ENCODE measurements at regions not wholly inside any gene's neighbourhood (a gene's known extent, or its start where the extent isn't known, plus 50 kb on each side); places are given as distances from the start of the nearest gene placed in this dataset.

DNA sequence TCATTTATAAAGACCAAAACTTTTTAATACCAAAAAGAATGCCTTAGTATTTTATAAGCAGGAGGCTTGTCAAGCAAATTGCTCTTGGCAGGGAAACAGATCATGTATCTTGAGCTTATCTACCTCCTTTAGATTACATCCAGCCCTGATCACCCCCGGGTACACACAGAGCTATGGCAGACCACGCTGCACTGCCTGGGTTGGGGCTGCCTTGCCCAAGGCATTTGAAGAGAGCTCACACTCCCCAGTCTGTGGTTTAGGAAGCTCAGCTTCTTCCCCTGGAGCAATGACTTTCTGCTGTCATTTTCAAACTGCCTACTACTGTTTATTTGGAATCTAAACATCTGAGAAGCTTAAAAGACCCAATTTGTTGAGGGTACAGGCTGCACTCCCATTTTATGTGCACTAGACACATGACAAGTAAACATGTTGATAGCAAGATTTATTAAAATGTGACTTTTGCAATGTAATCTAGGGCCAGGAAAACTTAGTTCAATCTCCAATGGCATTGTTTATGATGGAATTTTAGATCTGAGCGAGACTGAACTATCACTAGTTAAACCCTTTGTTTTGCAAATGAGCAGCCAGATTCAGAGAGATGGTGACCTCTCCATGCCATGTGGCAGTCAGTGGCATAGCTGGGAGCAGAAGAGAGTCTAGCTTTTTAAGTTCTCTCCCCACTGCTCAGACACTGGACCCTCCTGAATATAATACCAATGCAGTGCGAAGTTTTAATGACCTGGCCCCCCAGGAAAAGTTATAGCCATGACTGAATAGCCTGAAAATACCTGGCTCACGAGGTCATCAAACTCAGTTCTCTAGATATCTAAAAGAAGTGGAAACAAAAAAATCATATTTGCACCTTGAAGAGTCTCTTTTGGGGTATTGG, 214.9 kb downstream of the HLX start:
- Histone ChIP-seq H3K9ac (ENCODE audit: insufficient read depth, low read depth, low read length) (no peak overlapping the region), H3K4me2 (ENCODE audit: low read depth, low read length) (no peak overlapping the region), H3K27ac (ENCODE audit: extremely low read length, insufficient read depth, low read length) (no peak overlapping the region), H3K27me3 (ENCODE audit: control insufficient read depth in 1 of 2, insufficient read depth in 2 of 2, low read length in 2 of 2) (no peaks in the 10 kb centered on the region), H3K36me3 (replicated peaks in 1 of 2; ENCODE audit: control insufficient read depth in 1 of 2, insufficient read depth in 2 of 2, low read length in 2 of 2) (no peaks in the 10 kb centered on the region), H3K79me2 (ENCODE audit: insufficient read depth, low read length) (no peaks in the 10 kb centered on the region), H3K4me3 (replicated peaks in 1 of 3; ENCODE audit: insufficient read depth in 1 of 3, low read depth in 2 of 3, low read length in 3 of 3) (no peak overlapping the region), H3K4me1 (ENCODE audit: insufficient read depth, low read length) (no peaks in the 10 kb centered on the region), H4K20me1 (ENCODE audit: insufficient read depth, low read length) (no peaks in the 10 kb centered on the region), H3K9me3 (ENCODE audit: low read length) (no peaks in the 10 kb centered on the region), H2AFZ (ENCODE audit: low read length) (no peak overlapping the region)
- intact Hi-C loops (cut with micrococcal nuclease; ENCODE audit: unreplicated experiment) = no loop called here
- under 1% methylated on average over 5 of the region's 5 CpGs for WGBS (ENCODE audit: low lambda C conversion rate)
- TF ChIP-seq ZSCAN22 (CRISPR knock-in tag; IDR thresholded peaks at IDR 0.05) (no peak), ZNF879 (CRISPR knock-in tag; IDR thresholded peaks at IDR 0.05) (no peak), ZNF781 (CRISPR knock-in tag; IDR thresholded peaks at IDR 0.05; ENCODE audit: borderline replicate concordance, not compliant biosample characterization) (no peak), ZNF317 (CRISPR knock-in tag; IDR thresholded peaks at IDR 0.05) (no peak), NFE2L1 (CRISPR knock-in tag; IDR thresholded peaks at IDR 0.05; ENCODE audit: borderline replicate concordance) (no peak), NFYC (CRISPR knock-in tag; IDR thresholded peaks at IDR 0.05) (no peak), ZNF639 (CRISPR knock-in tag; conservative IDR thresholded peaks at IDR 0.05) (no peak), PRDM15 (CRISPR knock-in tag; IDR thresholded peaks at IDR 0.05) (no peak), TGIF2 (CRISPR knock-in tag; IDR thresholded peaks at IDR 0.05) (no peak), ZBTB21 (CRISPR knock-in tag; IDR thresholded peaks at IDR 0.05) (no peak), ZNF761 (CRISPR knock-in tag; conservative IDR thresholded peaks at IDR 0.05) (no peak), TARDBP (CRISPR knock-in tag; IDR thresholded peaks at IDR 0.05) (no peak), MXD1 (CRISPR knock-in tag; IDR thresholded peaks at IDR 0.05) (no peak), POLR2A (IDR thresholded peaks at IDR 0.05; ENCODE audit: insufficient read depth in 1 of 2, low read depth in 2 of 2, low read length in 2 of 2) (no peak), CEBPB (IDR thresholded peaks at IDR 0.05; ENCODE audit: borderline replicate concordance, low read depth, low read length) (no peak), ZNF124 (CRISPR knock-in tag; IDR thresholded peaks at IDR 0.05) (no peak)
- TF ChIP-seq, protein P1, sequence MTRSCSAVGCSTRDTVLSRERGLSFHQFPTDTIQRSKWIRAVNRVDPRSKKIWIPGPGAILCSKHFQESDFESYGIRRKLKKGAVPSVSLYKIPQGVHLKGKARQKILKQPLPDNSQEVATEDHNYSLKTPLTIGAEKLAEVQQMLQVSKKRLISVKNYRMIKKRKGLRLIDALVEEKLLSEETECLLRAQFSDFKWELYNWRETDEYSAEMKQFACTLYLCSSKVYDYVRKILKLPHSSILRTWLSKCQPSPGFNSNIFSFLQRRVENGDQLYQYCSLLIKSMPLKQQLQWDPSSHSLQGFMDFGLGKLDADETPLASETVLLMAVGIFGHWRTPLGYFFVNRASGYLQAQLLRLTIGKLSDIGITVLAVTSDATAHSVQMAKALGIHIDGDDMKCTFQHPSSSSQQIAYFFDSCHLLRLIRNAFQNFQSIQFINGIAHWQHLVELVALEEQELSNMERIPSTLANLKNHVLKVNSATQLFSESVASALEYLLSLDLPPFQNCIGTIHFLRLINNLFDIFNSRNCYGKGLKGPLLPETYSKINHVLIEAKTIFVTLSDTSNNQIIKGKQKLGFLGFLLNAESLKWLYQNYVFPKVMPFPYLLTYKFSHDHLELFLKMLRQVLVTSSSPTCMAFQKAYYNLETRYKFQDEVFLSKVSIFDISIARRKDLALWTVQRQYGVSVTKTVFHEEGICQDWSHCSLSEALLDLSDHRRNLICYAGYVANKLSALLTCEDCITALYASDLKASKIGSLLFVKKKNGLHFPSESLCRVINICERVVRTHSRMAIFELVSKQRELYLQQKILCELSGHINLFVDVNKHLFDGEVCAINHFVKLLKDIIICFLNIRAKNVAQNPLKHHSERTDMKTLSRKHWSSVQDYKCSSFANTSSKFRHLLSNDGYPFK (CRISPR knock-in tag; IDR thresholded peaks at IDR 0.05; ENCODE audit: borderline replicate concordance) = no peak
- CTCF ChIA-PET (ENCODE audit: low intra/inter-chr PET ratio, low total read pairs) = no interaction called here
- in situ Hi-C loops (cut with HindIII; ENCODE audit: extremely low pct_ligation_motif_present, low pct_unique_long_range_greater_than_20kb) = no loop called here
- POLR2A ChIA-PET = no interaction called here
- BruUV-seq (replicated peaks) = no TSS peak
- FAIRE-seq = no peak
- ATAC-seq = no peak
- no peak for DNase-seq (ENCODE audit: low spot score)

Measured in HepG2 (cell line).